NOMO-1 treated with DMSO at 0.1 percent for 48 hours (cell line): ENCODE measurements at regions not wholly inside any gene's neighbourhood (a gene's known extent, or its start where the extent isn't known, plus 50 kb on each side); places are given as distances from the start of the nearest gene placed in this dataset.

Source experiments
- DNase-seq: peaks from one replicate; lab custom pipeline; 2025; ENCODE audit not compliant: unreplicated experiment; lab: John Stamatoyannopoulos, UW

- DNase-seq, result no peak
Measured at GRCh38 chr9:108617676-108618075, 238.1 kb downstream of the ACTL7B start.

GRCh38 chr9:108615152-108615551, 240.6 kb downstream of the ACTL7B start:
- DNase-seq, result peak; percentile 81

- DNase-seq, result no peak
Measured at GRCh38 chr9:108612513-108612912, 243.3 kb downstream of the ACTL7B start.

GRCh38 chr9:108609897-108610253, 245.9 kb downstream of the ACTL7B start:
- DNase-seq, result no peak

- no peak for DNase-seq
Measured at GRCh38 chr9:108609227-108609896, 246.4 kb downstream of the ACTL7B start.

- DNase-seq, result no peak
Measured at GRCh38 chr9:108607607-108608006, 248.2 kb downstream of the ACTL7B start.

GRCh38 chr9:108606401-108606800, 249.4 kb downstream of the ACTL7B start:
- DNase-seq, result no peak

- DNase-seq, result no peak
Measured at GRCh38 chr9:108603141-108603540, 252.6 kb downstream of the ACTL7B start.

- DNase-seq, result no peak
Measured at GRCh38 chr9:108600896-108601295, 254.9 kb downstream of the ACTL7B start.

- DNase-seq, result no peak
Measured at GRCh38 chr9:108599571-108599970, 256.2 kb downstream of the ACTL7B start.

GRCh38 chr9:108591121-108591520, 264.7 kb downstream of the ACTL7B start:
- DNase-seq, result no peak

GRCh38 chr9:108588246-108588645, 267.5 kb downstream of the ACTL7B start:
- DNase-seq, result peak; percentile 72

GRCh38 chr9:108586471-108587139, 269.2 kb downstream of the ACTL7B start:
- peak; percentile 56 for DNase-seq

GRCh38 chr9:108584860-108585259, 270.9 kb downstream of the ACTL7B start:
- no peak for DNase-seq

GRCh38 chr9:108582726-108583125, 273.1 kb downstream of the ACTL7B start:
- DNase-seq, result peak; percentile 87

GRCh38 chr9:108579757-108580439, 275.9 kb downstream of the ACTL7B start:
- peak; percentile 79 for DNase-seq

- DNase-seq, result no peak
Measured at GRCh38 chr9:108575276-108575675, 280.5 kb downstream of the ACTL7B start.

GRCh38 chr9:108569624-108570023, 286.2 kb downstream of the ACTL7B start:
- DNase-seq, result no peak

GRCh38 chr9:108568093-108568492, 287.7 kb downstream of the ACTL7B start:
- DNase-seq, result no peak

GRCh38 chr9:108567571-108567970, 288.2 kb downstream of the ACTL7B start:
- no peak for DNase-seq

- peak; percentile 54 for DNase-seq
Measured at GRCh38 chr9:108565651-108566378, 290.0 kb downstream of the ACTL7B start.

- DNase-seq, result no peak
Measured at GRCh38 chr9:108562176-108562575, 293.6 kb downstream of the ACTL7B start.
